ENCODE measurements at regions not wholly inside any gene's neighbourhood (a gene's known extent, or its start where the extent isn't known, plus 50 kb on each side); places are given as distances from the start of the nearest gene placed in this dataset.

DNA sequence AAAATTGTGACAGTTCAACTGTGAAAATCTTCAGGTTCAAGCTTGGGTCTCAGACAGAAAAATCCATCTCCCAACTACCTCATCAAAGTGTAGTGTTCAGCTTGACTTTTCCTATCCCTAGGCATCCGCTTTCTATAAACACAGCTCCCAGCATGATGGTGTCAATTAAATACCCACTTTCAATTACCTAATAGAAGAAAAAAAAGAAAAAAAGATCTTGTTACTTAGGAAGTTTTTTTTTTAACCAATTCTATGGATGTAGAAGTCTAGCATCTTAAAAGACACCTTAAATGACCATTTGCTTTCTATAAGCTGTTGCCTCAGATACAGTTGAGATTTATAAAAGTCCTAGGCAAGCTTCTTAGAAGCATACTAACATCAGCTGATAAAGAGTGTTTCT lies 244.1 kb upstream of the MTNR1B start:
- no peak for DNase-seq

DNA sequence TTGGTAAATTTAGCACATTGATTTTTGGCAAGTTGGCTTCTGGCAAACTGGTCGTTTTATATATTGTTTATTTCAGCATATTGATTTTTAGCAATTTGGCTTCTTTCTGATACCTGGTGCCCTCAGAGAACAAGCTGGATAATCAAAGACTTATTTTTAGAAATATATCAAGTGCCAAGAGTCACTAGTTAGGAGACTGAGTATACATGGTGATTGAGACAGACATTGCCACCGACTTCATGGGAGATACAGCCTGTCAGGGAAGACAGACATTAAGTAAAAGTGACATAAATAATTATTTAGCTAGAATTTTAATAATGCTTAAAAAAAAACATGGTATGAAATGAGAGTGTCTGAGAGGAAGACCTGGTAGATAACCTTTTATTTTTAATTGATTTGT lies 242.3 kb upstream of the MTNR1B start:
- no peak for DNase-seq

DNA sequence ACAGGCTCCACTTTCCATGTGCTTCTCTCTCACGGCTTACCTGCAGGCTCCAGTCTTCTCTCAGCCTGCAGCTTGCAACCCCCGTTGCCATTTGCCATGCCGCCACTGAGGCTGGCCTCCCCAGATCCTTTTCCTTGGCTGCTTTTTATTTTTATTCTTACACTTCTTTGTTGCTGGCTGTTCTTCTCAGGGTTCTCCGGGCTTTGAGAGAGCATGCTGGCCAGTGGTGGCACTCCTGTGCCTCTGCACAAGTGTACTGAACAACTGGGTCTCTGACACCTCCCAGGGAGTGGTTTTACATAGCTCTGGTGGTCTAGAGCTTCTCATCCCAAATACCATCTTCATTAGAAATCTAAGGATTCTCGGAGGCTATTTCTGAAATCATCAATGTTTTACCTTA lies 241.7 kb upstream of the MTNR1B start:
- no peak for DNase-seq

DNA sequence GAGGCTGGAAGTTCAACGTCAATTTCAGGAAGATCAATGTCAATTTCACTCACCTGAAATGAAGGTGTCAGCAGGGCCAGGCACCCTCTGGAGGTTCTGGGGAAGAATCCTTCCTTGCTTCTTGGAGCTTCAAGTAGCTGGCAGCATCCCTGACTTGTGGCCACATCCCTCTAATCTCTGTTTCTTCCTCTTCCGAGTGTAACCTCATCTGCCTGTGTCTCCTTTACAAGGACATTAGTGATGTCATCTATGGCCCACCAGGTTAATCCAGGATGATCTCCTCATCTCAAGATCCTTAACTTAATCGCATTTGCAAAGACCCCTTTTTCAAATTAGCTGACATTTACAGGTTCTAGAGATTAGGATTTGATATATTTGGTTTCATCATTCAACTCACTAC lies 240.8 kb upstream of the MTNR1B start:
- no peak for DNase-seq

DNA sequence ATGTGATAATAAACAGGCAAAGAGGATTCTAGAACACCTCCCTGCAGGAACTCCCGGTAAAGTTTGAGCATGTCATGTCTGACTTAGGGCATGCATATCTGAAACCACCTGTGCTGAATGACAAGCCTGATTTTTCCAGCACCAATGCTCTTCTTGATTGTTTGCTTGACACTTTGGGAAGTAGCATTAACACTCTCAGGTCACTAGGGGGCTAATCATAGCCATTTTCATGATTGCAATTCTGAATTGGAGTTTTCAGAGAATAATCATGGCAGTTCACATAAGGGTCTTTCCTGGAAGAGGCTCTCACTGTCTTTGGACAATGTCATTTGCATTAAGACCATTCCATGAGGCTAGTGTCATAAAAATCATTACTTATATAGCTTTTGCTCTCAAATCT lies 234.4 kb upstream of the MTNR1B start:
- no peak for DNase-seq

DNA sequence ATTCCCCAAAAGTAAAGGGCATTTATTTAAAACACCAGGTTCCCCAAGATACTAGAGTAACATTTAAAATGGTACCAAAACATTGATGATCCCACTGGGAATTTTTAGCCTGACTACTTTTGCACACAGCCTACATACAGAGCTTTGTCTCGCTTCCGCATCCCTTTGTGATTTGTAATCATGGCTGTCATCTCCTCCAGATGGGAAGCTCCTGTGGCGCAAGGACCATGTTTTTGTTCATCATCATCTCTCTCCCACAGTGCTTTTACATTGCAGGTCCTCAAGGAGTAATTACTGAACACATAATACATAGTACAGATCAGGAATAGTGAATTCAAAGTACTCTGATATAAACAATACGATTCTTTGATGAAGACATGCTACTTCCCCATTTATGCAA lies 231.2 kb upstream of the MTNR1B start:
- no peak for DNase-seq

DNA sequence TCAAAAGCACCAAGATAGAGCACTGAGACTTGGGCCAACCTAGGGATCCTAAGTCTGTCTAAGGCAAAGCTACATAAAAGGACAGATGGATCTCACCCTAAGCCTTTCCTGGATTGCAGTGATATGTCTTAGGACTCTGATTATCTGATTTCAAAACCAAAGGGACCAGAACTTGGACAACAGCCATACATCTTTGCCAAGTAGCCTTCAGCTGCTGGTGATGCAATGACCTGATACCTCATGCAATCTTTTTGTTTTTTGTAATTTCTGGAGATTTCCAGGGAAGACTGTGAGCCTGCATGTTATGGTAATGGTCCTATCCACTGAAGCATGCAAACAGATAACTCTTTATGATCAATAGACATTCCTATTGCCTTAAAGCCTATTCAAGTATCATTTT lies 230.4 kb upstream of the MTNR1B start:
- no peak for DNase-seq

DNA sequence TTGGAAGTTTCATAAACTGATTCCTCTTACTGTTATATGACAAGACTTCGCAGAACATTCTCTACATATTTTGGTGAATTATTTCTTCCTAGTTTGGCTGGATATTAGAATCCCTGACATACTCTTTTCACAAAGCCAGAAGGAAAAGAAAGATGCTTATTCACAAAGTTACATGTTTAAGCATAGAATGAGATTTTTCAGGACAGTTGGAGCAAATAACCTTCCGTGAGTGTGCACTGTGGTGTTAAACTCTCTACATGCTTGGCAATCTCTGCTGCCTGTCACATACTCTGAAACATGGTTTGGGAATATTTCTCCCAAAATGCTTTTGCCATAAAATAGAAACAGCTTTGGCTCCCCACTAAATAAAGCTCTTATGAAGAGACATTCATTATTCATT lies 230.0 kb upstream of the MTNR1B start:
- no peak for DNase-seq

DNA sequence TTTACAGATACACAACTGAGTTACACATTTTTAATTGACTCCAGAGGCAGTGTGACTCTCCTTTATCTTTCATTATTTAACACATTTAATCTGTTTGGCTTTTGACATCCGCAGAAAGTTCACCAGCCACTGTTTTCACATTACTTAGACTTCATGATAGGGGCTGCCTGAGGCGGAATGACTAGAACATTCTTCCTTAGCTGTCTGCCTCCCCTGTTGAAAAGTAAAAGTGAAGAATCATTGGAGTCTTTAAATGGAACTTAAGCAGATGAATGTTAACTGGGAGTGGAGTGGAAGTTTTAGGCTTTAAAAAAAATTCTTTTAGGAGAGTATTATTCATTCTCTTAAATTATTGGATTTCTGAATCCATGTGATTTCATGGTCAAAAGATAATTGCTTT lies 229.2 kb upstream of the MTNR1B start:
- no peak for DNase-seq

DNA sequence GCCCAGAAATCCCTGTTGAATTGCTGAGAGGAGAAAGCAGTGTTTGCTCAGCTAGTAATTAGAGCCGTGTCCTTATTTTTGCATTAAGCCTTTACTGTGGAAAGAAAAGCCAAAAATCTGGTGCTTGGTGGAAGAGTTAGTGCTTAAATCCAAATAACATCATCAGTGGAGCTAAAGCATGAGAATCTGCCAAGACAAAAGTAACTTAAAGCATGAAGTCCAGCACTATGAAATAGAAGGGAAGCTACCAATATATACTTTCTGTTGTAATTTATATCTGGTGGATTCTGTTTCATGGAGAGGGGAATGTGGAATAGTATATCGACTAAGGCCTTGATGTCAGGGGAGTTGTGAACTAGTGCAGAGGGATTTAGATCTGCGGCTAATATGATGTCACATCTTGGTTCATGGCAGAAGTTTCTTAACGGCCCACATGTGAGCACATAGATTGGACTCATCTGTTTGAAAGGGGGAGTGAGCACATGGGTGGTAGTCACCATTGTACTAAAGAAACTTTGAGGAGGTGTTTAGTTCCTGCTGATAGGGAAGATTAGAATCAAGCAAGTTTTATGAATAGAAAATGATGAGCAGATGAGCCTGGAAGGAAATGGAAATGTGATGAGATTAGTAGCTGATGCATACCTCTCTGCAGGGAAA lies 224.4 kb upstream of the MTNR1B start:
- DNase-seq = no peak

DNA sequence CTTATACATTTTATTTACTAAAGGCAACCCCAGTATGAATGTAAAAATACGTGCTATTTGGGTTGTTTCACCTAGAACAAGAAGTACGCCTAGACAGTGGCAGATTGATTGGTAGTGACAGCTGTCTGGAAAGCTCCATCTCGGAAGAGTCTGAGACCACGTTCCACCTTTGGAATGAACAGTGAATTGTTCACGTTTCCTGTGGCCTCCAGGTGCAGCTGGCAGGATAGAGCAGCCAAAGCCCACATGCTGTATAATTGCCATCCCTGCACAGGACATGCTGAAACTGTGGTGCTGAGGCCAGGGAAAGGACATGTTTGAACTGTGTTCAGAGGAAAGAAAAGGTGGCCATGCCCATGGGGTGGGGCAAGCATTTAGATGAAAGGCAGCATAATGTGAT lies 218.7 kb upstream of the MTNR1B start:
- DNase-seq = no peak

DNA sequence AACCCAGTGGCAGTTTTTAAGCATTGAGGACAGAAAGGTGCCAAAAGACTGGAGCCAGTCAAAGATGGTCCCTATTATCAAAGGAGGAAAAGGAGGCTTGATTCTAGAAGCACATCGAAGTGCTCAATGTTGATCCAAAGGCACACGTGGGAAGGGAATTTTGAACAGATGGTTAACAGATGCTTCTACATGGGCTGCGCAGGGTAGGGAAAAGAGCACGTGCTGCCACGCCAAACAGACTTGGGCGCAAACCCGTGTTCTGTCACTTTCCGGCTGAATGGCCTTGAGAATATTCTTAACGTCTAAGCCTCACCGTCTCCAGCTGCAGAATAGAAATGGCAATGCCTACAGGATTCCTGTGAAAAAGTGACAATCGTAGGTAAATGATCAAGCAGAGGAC lies 217.9 kb upstream of the MTNR1B start:
- no peak for DNase-seq

DNA sequence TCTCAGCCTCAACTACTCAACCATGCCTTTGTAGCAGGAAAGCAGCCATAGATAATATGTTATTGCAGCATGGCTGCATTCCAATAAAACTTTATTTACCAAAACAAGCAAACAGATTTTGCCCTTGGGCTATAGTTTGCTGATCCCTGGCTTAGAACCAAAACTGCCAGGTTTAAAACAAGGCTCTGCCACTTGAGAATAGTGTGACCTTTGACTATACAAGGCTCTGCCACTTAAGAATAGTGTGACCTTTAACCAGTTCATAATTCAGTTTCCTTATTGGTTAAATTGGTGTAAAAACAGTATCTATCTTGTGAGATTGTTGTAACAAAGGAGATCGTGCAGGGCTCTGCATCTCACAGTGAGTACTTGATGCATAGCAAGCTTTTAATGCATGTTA lies 217.3 kb upstream of the MTNR1B start:
- no peak for DNase-seq

DNA sequence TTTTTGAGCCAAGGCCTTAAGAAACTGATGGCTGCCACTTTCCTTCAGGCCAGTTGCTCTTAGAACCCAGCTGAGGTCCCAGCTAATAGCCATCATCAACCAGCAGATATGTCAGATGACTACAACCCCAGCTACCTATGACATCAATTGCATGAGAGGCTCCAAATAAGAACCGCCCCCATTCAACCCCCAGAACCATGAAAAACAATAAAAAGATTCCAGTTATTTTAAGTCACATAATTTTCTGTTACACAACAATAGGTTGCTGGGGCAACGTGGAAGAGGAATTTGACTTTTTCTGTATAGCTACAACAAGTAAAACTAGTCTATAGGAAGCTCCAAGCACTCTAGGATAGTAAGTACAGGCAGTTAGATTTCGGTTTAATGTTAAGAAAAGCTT lies 216.3 kb upstream of the MTNR1B start:
- no peak for DNase-seq

DNA sequence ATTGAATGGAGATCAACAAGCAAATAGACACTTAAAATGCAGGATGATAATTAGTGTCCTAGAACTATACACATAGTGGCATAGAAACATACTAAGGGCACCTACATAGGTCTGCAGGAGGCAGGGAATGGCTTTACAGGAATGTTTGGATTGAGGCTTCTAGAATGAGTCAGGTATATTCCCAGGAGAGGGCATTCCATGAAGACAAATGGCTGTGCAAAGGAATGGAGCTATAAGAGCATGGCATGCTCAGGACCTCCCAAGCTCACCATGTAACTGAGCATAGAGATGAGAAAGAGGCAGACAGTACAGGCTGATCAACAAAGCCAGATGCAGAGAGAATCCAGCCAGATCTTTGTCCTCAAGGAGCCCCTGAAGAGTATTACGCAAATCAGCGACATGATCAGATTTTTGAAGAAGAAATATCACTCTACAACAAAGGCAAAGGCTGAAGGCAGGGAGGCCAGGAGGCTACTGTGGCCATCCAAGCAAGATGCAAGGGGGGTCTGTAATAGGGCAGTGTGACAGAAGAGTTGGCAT lies 211.1 kb upstream of the MTNR1B start:
- no peak for DNase-seq

DNA sequence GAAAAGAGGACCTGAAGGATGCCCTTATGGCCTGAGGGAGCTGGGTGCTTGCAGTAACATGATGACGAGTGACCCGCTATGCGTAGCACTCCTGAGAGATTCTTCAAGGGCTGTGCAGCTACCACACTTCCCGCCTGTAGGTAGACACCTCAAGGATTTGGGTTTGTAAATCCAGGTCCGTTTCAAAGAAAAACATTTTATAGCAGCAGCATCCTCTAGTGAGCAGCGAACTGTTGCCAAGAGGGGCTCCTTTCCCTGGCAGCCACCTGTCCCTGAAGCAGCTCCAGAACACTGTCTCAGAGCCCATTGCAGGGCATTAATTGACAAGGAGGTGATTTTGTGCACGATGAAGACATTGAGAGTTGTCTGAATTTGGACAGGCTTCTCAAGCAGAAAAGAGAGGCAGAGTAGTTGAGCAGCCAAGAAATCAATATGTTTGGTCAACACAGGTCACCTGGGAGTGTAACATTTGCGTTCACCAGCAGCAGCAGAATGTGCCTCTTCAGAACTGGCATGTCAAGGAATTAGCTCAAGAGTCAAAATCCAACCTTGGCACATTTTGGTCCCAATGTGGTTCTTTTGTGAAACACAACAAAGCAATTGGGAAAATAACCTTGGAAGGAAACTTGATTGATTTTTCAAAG lies 209.8 kb upstream of the MTNR1B start:
- no peak for DNase-seq

DNA sequence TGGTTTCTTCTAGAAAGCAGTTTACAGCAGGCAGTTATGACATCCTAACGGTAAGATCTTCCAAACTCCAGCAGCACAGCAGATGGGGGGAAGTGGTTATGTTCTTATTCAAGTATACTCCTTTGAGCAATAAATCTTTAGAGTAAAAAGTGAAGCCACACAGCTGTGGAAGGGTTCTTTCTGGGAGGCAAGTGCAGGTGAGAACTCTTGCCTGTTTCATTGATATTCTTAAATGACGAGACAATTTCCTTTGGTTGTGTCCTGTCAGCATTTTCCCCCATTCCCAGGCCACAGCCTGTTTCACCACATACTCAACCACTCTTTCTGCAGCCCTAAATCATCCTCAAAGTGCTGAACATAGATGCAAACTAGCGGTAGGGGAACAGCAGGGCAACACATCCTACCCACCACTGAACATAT lies 207.3 kb upstream of the MTNR1B start:
- no peak for DNase-seq

DNA sequence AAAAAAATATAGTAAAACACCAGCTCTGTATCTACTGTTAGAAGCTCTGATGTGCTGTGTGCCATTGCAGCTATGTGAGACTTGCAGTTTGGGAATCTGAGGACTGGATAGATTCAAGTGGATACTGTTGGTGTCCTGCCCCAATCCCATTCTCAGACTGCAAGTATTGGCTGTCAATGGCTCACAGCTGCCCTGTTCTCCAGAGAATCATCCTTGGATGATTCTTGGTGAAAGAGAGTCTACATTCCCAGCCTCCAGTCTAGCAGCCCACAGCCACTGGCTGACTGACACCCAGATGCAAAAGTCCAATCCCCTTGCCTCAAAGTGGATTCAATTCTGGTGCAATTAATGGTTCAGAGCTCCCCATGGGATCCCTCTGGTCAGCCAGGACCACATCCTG lies 206.1 kb upstream of the MTNR1B start:
- no peak for DNase-seq

DNA sequence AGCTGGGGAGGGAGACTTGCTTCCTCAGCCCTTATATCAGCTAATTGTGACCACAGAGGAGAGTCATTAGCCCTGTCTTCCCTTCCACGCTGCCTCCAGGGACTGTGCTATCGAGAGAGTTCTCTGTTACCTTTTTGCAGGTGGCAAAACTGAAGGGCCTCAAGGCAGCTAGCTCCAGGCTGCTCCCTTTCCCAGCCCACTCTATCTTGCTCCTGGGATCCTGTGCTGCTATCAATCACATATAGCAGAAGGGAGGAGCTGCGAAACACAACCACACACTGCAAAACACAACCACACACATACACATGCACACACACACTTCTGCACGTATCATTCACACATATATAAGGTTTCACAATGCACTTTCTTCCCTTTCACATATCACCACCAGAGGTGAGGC lies 205.3 kb upstream of the MTNR1B start:
- no peak for DNase-seq

DNA sequence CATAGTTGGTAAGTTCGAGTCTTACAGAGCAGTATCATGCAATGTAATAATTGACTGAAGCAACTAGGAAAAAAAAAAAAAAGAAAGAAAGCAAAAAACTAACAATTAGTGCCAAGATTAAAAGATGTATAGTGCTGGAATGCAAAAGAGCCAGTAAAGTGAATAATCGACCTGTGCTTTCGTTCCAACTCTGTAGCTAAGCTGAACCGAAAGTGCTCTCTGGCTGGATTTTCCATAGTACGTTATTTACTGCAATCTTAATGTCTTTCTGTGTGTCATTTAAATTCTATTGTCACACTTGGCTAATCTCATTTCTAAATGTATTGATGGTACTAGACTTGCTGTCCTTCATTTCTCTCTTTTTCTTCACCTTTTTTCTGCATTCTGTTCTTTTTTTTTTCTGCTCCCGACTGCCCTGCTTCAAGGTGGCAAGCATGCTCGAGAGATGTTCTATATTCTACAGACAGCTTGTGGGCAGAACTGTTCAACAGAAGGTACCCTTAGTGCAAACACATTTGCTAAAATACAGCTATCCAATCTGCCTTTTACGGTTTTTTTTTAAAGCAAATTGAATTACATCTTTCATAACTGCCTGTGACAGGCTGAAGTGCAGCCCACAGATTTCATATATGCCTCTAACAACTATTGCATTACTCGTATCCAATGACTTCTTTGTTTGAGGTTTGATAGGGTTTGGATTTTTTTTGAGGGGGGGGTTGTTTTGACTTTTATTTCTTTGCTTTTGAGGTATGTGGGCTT lies 204.2 kb upstream of the MTNR1B start:
- no peak for DNase-seq

DNA sequence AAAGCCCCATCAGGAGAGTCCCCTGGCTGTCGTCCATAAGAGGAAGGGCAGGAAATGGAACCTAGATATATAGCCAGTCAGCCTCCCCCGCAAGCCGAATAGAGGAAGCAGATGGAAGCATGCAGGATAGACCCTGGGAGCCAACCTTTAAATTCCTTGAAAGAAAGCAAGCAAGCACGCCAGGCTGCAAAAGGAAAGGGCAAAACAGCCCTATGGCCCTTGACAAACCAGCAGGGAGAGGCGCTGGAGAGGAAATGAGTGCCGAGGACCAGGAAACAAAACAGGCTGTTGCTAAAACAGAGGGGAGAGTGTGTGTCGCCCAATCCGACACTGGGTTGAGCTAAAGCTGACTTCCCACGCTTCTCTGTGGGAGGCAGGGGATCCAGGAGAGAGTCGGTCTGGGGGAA lies 203.5 kb upstream of the MTNR1B start:
- no peak for DNase-seq

DNA sequence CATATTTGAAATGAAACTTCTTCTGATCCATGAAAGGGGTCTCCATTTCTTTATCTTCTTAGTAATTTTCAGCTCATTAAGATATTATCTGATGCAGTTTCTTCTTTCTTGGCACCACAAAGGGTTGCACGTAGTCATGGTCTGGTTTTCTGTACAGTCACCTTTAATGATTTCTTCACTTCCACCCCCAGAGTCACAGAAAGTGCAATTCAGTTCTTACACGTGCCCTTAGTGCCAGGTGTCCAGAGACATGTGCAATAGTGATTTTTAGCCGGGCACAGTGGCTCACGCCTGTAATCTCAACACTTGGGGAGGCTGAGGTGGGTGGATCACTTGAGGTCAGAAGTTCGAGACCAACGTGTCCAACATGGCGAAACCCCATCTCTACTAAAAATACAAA lies 202.8 kb upstream of the MTNR1B start:
- DNase-seq = no peak

DNA sequence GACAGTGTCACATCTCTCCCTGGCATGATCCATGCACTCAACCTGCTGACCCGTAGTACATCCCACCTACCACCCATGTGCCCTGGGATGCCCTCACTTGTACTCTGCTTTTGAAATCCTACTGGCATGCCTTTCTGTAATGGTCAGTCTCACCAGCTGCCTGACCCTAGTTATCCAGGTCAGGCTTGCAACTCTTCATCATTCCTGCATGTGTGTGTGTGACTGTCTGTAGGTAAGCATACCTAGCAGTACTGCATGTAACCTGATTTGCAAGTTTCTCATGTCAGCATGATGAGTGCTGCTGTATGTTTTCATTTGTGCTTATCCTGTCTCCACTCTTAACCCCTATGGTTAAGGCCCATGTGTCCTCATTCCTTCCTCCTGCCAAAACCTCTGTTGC lies 202.0 kb upstream of the MTNR1B start:
- no peak for DNase-seq

DNA sequence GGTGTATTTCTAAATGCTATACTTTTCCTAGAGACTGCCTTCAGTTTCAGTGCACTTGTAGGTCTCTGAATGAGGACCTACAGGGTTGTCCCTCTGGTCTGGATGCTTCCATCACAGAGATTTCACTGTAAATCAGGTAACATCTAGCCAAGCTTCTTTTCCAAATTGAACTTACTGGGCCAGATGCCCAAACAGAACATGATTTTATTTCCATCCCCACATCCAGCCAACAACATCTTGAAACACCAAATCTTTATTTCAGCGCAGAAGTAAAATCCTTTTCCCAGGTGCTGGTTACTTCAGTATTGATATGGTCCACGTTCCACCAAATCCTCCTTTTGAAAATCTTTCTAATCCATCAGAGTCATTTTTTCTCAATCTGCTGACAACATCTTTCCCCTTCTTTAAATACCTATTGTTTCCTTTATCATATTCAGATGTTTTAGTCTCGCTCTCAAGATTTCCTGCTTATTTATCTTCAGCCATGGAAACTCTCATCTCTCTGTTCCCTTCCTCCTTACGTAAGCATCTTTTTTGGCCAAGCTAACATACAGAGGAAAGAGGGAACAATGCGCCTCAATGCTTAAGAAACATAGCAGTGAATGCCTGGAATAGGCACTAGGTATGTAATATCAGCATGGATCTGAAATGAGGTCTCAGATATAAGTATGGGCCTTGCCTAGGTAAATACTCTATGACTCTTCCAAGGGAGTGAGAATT lies 201.2 kb upstream of the MTNR1B start:
- DNase-seq = no peak
